NCI-H2196 (cell line): ENCODE measurements at regions not wholly inside any gene's neighbourhood (a gene's known extent, or its start where the extent isn't known, plus 50 kb on each side); places are given as distances from the start of the nearest gene placed in this dataset.
"Not testable (repeated sequence)": the region's sequence is repeated elsewhere in the genome, so short reads cannot be mapped to it uniquely, and the experiment has no call there.

Experiments used
- DNase-seq: peaks from one replicate; lab custom pipeline; 2025; ENCODE audit not compliant: unreplicated experiment; lab: John Stamatoyannopoulos, UW

GRCh38 chr7:86045197-86045596 lies 598.5 kb upstream of the GRM3 start:
- DNase-seq, result not testable (repeated sequence)

- DNase-seq, result no peak
These were observed 617.9 kb upstream of the GRM3 start for GRCh38 chr7:86025807-86026206.

GRCh38 chr7:86013662-86014061 lies 630.0 kb upstream of the GRM3 start:
- DNase-seq, result no peak

- no peak for DNase-seq
These were observed 630.7 kb upstream of the GRM3 start for GRCh38 chr7:86012971-86013370.

DNA sequence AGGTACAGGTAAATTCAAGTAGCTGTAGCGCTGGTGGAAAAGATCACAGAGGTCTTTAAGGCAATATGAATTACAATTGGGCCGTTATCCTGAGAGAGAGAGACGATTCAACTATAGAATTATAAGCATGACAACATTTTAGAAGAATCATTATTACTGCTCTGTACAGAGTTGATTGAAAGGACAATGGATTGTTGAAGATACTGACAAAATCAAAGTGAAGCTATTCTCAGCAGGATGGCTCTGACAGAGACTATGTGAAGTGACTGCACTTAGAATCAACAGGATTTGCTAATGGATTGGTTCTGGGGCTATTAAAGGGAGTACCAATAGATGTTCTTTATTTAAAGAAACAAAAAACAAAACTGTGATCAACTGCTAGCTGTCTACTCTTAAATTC lies 634.8 kb upstream of the GRM3 start:
- DNase-seq, result no peak

GRCh38 chr7:86006909-86007308 lies 636.8 kb upstream of the GRM3 start:
- no peak for DNase-seq

DNA sequence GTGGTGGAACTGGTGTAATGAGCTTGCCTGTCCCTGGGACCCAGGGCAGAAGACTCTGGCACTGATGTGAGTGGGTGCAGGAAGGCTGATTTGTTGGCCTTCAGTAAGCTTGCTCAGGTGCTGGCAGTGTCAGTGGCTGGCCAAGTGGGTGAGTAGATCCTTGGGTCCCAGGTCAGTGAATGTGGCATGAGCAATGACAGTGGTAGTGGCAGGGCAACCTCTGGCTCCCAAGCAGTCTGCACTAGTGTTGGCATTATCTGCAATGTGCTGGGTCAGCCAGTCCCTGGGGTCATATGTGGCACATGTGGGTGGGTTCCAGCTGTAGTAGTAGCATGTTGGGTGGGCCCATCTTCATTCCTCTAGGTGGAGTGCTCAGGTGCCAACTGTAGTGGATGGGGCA lies 640.9 kb upstream of the GRM3 start:
- no peak for DNase-seq

- no peak for DNase-seq
These were observed 646.2 kb upstream of the GRM3 start for GRCh38 chr7:85997515-85997914.

- DNase-seq, result no peak
These were observed 648.6 kb upstream of the GRM3 start for GRCh38 chr7:85995101-85995500.

GRCh38 chr7:85980740-85981139 lies 663.0 kb upstream of the GRM3 start:
- DNase-seq, result no peak

DNA sequence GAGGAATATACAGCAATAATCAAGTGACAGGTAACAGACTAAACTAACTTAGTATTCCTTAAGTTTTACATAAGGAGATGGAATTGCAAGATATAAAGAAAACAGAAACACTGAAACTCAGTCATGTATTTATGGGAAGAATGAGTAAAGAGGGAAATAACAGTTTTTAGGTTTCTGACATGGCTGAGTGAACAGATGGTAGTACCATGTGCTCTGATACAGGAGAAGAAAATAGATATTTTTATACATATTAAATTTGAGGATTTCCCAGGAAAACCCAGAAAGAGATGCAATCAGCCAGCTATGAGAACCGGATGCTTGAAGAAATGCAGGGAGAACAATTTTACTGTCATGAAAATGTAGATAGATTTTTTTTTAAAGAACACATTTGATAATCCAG lies 669.5 kb upstream of the GRM3 start:
- DNase-seq, result no peak

GRCh38 chr7:85972504-85973141 lies 671.1 kb upstream of the GRM3 start:
- no peak for DNase-seq

- no peak for DNase-seq
These were observed 688.7 kb upstream of the GRM3 start for GRCh38 chr7:85954961-85955360.

- DNase-seq, result no peak
These were observed 692.8 kb upstream of the GRM3 start for GRCh38 chr7:85950871-85951270.

DNA sequence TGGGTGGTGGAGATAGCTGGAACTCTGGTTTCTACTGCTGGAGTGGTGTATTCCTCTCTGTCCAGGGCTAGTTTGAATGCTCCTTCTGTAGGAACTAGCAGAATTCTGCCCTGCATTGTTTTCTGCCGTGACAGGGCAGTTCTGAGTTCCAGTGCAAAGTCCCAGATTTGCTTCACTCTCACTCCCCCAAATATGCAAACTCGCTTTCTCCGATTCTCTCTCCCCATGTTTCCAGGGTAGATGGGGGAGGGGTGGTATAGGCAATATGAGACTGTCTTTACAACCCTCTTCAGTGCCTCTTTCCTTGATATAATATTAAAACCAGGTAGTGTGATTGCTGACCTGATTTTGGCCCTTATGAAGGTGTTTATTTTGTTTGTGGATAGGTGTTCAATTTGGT lies 693.3 kb upstream of the GRM3 start:
- no peak for DNase-seq

DNA sequence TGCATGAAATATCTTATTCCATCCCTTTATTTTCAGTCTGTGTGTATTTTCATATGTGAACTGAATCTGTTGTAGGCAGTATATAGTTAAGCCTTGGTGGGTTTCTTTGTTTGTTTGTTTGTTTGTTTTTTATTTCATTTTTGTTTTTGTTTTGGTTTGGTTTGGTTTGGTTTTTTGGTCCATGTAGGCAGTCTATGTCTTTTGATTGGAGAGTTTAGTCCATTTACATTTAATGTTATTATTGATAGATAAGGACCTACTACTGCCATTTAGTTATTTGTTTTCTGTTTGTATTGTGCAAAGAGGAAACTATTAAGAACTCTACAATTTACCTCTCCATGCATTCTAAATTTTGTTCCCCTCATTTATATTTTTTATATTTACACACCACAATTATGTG lies 695.9 kb upstream of the GRM3 start:
- DNase-seq, result no peak

GRCh38 chr7:85940798-85941197 lies 702.9 kb upstream of the GRM3 start:
- DNase-seq, result no peak

- DNase-seq, result no peak
These were observed 711.8 kb upstream of the GRM3 start for GRCh38 chr7:85931919-85932318.

- no peak for DNase-seq
These were observed 715.2 kb upstream of the GRM3 start for GRCh38 chr7:85928500-85928899.

DNA sequence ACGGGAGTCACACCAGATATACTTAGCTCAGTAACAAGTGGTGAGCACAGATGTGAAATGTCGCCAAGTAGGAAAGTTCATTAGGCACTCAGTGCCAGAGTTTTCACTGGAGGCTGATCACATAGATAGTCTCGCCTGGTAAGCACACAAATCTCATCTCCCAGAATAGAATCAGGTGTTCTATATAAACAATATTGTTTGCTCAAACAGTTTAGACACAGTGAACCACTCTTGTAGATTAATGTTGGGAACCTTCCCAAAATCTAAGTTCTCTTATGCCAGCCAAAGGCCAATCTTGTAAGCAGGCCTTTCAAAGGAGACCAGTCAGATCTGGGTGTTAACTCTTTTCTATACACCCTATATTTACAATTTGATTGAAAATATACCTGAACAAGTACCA lies 716.5 kb upstream of the GRM3 start:
- no peak for DNase-seq

DNA sequence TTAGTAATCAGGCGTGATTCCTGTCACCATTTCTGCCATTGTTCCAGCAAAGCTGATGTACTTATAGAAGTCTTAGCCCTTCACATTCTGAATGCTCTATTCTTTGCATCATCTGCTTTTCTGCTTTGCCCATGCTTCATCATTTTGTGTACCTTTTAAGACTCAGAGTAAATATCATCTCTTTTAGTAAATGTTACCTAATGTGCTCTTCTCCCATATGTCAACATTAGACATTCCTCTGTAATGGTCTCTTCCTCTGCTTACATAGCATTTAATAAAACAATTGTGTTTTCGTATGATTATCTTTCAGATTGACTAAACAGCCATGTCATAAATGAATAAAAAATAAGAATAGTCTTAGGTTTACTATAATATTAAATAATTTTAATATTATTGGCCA lies 719.6 kb upstream of the GRM3 start:
- no peak for DNase-seq

DNA sequence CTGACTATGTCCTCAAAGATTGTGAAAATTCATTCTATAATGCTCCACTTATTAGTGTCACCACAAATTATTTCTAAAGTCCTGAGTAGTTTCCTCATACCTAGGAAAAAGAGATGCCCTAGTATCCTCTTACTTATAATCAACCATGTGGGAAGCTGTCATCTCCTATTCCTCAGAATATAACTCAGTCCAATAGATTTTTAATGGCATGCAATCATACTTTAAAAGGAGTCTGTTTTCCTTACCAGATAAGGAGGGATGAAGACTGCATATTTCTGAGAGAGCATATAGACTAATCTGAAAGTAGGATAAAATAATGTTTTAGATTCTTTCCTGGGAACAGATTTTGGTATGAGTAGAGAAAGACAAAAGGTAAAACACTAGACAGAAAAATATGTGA lies 727.7 kb upstream of the GRM3 start:
- no peak for DNase-seq

- no peak for DNase-seq
These were observed 727.6 kb upstream of the SEMA3D start for GRCh38 chr7:85914437-85914836.

DNA sequence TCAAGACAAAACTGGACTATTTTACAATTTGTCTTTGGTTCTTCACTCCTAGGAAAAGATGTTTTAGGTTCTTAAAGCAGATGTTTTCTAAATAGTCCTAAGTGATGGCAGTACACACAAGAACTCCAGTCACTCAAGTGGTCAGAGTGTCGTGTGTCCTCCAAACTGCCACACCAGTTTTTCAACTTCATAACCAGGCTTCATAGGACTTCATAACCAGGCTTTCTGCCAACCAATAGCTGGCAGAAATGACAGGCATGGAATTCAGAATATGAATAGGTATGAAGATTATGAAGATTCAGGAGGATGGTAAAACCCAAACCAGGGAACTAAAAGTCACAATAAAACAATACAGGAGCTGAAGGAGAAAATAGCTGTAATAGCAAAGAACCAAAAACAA lies 721.2 kb upstream of the SEMA3D start:
- no peak for DNase-seq
